ENCODE measurements at regions not wholly inside any gene's neighbourhood (a gene's known extent, or its start where the extent isn't known, plus 50 kb on each side); places are given as distances from the start of the nearest gene placed in this dataset.

DNA sequence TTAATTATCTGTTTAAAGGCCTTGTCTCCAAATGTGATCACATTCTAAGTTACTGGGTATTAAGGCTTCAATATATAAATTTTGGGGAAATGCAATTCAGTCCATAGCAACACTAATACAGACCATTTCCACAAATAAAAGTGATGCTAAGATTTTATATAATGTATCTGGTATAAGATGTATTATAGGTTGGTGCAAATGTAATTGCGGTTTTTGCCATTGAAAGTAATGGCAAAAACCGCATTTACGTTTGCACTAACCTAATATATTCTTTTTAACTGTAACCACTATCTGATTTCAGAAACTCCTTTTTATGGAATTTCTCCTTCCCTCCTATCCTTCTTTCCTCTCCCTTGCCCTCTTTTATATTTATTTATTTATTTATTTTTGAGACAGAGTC lies 1020.6 kb downstream of the BCL11A start:
- Mint-ChIP-seq H3K27me3 (ENCODE audit: low read depth) (no peaks in the 10 kb centered on the region), H3K4me3 (no peak overlapping the region), H3K36me3 (ENCODE audit: low read depth) (no peaks in the 10 kb centered on the region), H3K27ac (no peak overlapping the region), H3K9me3 (ENCODE audit: insufficient read depth) (peaks cover 8% of the 10 kb centered on the region), H3K4me1 (ENCODE audit: low read depth) (peaks cover 3% of the 10 kb centered on the region)
- ChIA-PET POLR2A (no interaction called here), CTCF (no interaction called here)
- ATAC-seq: no peak
- no peak for DNase-seq

- Mint-ChIP-seq H3K4me1 (ENCODE audit: low read depth) (peaks cover 3% of the 10 kb centered on the region), H3K36me3 (ENCODE audit: low read depth) (no peaks in the 10 kb centered on the region), H3K4me3 (no peak overlapping the region), H3K27ac (no peak overlapping the region), H3K27me3 (ENCODE audit: low read depth) (no peaks in the 10 kb centered on the region), H3K9me3 (ENCODE audit: insufficient read depth) (peaks cover 4% of the 10 kb centered on the region)
- CTCF ChIA-PET: no interaction called here
- no peak for DNase-seq
- no peak for ATAC-seq
- POLR2A ChIA-PET: no interaction called here
Observed at GRCh38 chr2:59530258-59530657, 1023.2 kb downstream of the BCL11A start.

GRCh38 chr2:59529726-59530125 lies 1023.7 kb downstream of the BCL11A start:
- H3K4me1 Mint-ChIP-seq (ENCODE audit: low read depth): peaks cover 3% of the 10 kb centered on the region
- POLR2A ChIA-PET: no interaction called here
- ATAC-seq (no peak), DNase-seq (no peak)
- H3K4me3 Mint-ChIP-seq: no peak overlapping the region
- H3K27ac Mint-ChIP-seq: no peak overlapping the region
- CTCF ChIA-PET: no interaction called here
- H3K9me3 Mint-ChIP-seq (ENCODE audit: insufficient read depth): peaks cover 4% of the 10 kb centered on the region
- no peaks in the 10 kb centered on the region for H3K27me3 Mint-ChIP-seq (ENCODE audit: low read depth)
- no peaks in the 10 kb centered on the region for H3K36me3 Mint-ChIP-seq (ENCODE audit: low read depth)

DNA sequence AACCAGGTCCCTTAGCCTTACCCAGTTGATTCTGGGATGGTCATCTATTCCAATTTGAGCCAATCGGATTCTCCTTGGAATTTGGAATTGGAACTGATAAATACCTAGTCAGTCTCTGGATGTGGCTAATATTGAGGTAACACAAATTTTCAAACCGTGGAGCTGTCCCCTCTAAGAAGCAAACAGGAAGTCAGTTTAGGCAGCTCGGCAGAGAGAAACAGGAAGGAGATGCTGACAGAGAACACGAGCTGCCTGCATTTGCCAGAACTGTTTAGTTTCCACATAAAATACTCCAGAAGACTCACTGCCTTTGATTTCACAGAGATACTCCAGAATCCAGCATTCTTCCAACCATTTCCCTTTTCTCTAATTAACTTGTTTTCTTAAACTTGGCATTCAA lies 1024.9 kb downstream of the BCL11A start:
- H3K4me3 Mint-ChIP-seq: no peak overlapping the region
- ChIA-PET POLR2A (no interaction called here), CTCF (no interaction called here)
- ATAC-seq: no peak
- H3K36me3 Mint-ChIP-seq (ENCODE audit: low read depth): no peaks in the 10 kb centered on the region
- peaks cover 3% of the 10 kb centered on the region for H3K4me1 Mint-ChIP-seq (ENCODE audit: low read depth)
- H3K27me3 Mint-ChIP-seq (ENCODE audit: low read depth): no peaks in the 10 kb centered on the region
- no peak overlapping the region for H3K27ac Mint-ChIP-seq
- no peak for DNase-seq
- H3K9me3 Mint-ChIP-seq (ENCODE audit: insufficient read depth): peaks cover 4% of the 10 kb centered on the region

DNA sequence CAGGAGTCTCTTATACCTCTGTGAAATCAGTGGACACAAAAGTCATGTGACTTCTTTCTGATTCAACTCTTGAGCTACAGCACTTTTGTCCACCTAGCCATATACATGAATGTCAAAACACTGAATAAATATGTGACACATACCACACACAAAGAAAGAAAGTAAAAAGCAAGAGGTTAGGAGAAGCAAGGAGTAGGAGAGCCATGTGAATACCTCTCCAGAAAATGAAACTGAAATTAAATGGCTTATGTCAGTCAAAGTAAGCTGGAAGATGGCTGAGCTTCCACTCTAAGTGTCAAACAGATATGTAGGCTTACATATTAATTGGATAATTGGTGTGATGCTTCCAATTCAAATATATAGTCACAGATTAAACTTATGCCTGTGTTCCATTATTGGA lies 1050.5 kb downstream of the BCL11A start:
- Mint-ChIP-seq H3K27me3 (ENCODE audit: low read depth) (no peaks in the 10 kb centered on the region), H3K27ac (no peak overlapping the region), H3K9me3 (ENCODE audit: insufficient read depth) (no peaks in the 10 kb centered on the region), H3K36me3 (ENCODE audit: low read depth) (no peaks in the 10 kb centered on the region), H3K4me1 (ENCODE audit: low read depth) (no peaks in the 10 kb centered on the region), H3K4me3 (no peak overlapping the region)
- ChIA-PET CTCF (no interaction called here), POLR2A (no interaction called here)
- no peak for DNase-seq
- ATAC-seq: no peak

- Mint-ChIP-seq H3K4me1 (ENCODE audit: low read depth) (no peaks in the 10 kb centered on the region), H3K4me3 (no peak overlapping the region), H3K27ac (no peak overlapping the region), H3K9me3 (ENCODE audit: insufficient read depth) (peaks cover 18% of the 10 kb centered on the region), H3K27me3 (ENCODE audit: low read depth) (no peaks in the 10 kb centered on the region), H3K36me3 (ENCODE audit: low read depth) (no peaks in the 10 kb centered on the region)
- POLR2A ChIA-PET: no interaction called here
- CTCF ChIA-PET: no interaction called here
- ATAC-seq (no peak), DNase-seq (no peak)
Observed at GRCh38 chr2:59490994-59491393, 1062.5 kb downstream of the BCL11A start.

DNA sequence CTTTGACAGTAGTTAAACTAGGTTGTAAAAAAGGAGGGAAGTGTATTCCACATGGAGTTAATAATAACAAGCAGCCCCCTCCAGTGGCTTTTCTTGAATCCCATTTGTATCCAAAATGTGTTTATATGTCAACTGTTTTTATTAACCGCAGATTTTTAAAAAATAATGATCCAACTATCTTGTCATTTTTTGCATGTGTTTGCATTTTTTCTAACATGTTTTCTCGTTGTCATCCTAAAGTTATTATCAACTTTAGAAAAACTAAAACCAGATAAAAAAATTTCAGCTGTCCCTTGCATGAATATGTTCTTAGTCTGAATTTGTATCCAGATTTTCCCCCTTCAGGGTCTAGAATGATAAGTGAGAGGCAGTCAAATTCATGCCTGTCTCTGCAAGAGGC lies 1063.3 kb downstream of the BCL11A start:
- no peak overlapping the region for H3K4me3 Mint-ChIP-seq
- CTCF ChIA-PET: no interaction called here
- no peak for DNase-seq
- no peak overlapping the region for H3K27ac Mint-ChIP-seq
- H3K27me3 Mint-ChIP-seq (ENCODE audit: low read depth): no peaks in the 10 kb centered on the region
- ATAC-seq: no peak
- POLR2A ChIA-PET: no interaction called here
- H3K4me1 Mint-ChIP-seq (ENCODE audit: low read depth): no peaks in the 10 kb centered on the region
- peaks cover 10% of the 10 kb centered on the region for H3K9me3 Mint-ChIP-seq (ENCODE audit: insufficient read depth)
- no peaks in the 10 kb centered on the region for H3K36me3 Mint-ChIP-seq (ENCODE audit: low read depth)

DNA sequence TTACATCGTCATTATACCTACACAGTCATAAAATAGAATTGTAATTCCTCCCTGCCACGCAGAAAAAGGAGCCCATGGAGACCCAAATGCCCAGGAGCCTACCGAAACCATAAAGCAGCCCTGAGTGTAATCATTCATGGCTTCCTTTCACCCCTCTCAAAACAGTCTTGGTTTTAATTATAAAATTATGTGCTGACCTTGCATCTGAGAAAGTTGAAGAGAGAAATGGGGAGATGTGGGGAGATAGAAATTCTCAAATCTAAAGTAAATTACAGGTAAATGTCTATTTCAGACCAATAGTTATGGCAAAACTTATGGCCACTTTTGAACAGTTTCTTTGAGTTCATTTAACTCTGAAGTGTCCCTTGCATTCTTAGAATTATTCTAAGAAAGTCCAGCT lies 1068.8 kb downstream of the BCL11A start:
- Mint-ChIP-seq H3K27me3 (ENCODE audit: low read depth) (no peaks in the 10 kb centered on the region), H3K4me1 (ENCODE audit: low read depth) (no peaks in the 10 kb centered on the region), H3K36me3 (ENCODE audit: low read depth) (no peaks in the 10 kb centered on the region), H3K9me3 (ENCODE audit: insufficient read depth) (no peaks in the 10 kb centered on the region), H3K4me3 (no peak overlapping the region), H3K27ac (no peak overlapping the region)
- ChIA-PET POLR2A (no interaction called here), CTCF (no interaction called here)
- ATAC-seq (no peak), DNase-seq (no peak)

DNA sequence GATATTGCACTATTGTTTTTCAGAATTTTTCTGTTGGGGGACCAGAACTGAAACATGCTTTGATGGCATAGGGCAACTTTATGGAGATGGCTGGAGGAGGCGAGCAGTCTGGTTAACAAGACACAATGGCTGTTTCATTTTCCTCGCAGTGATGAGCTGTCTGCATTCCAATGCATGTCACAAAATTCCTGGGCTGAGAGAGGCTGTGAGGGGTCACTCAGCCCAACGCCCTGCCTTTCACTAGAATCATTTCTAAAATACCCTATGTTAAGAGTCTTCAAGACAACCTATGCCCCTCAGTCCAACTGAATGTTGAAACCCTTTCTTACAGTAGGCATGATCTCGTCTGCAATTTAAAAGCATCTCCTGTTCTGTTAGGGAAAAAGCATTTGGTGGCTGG lies 1090.0 kb downstream of the BCL11A start:
- ATAC-seq (no peak), DNase-seq (no peak)
- ChIA-PET CTCF (no interaction called here), POLR2A (no interaction called here)
- Mint-ChIP-seq H3K27me3 (ENCODE audit: low read depth) (no peaks in the 10 kb centered on the region), H3K4me3 (no peak overlapping the region), H3K9me3 (ENCODE audit: insufficient read depth) (no peaks in the 10 kb centered on the region), H3K27ac (no peak overlapping the region), H3K36me3 (ENCODE audit: low read depth) (no peaks in the 10 kb centered on the region), H3K4me1 (ENCODE audit: low read depth) (no peaks in the 10 kb centered on the region)

- Mint-ChIP-seq H3K4me1 (ENCODE audit: low read depth) (no peaks in the 10 kb centered on the region), H3K4me3 (no peak overlapping the region), H3K9me3 (ENCODE audit: insufficient read depth) (no peaks in the 10 kb centered on the region), H3K27me3 (ENCODE audit: low read depth) (no peaks in the 10 kb centered on the region), H3K36me3 (ENCODE audit: low read depth) (no peaks in the 10 kb centered on the region), H3K27ac (no peak overlapping the region)
- CTCF ChIA-PET: no interaction called here
- POLR2A ChIA-PET: no interaction called here
- no peak for ATAC-seq
- DNase-seq: no peak
Observed at GRCh38 chr2:59462422-59463197, 1090.8 kb downstream of the BCL11A start.

DNA sequence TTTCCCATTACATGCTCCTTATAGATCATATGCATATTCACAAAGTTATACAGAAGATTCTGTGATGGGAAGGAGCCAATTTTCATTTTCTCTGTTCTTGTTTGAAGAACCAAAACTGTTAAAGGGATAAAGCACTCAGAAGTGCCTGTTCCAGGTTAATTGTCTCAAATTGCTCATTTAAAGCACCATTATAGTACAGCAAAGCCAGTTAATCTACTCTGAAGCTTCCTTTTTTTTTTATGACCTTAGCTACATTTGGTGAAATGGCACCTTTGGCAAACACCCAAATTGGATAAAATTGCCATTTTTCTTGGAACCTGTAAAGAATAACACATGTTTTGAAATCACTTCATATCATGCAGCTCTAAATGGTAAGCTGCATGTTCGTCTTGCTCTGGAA lies 1092.3 kb downstream of the BCL11A start:
- no peaks in the 10 kb centered on the region for H3K27me3 Mint-ChIP-seq (ENCODE audit: low read depth)
- CTCF ChIA-PET: no interaction called here
- DNase-seq (no peak), ATAC-seq (no peak)
- no peaks in the 10 kb centered on the region for H3K4me1 Mint-ChIP-seq (ENCODE audit: low read depth)
- POLR2A ChIA-PET: no interaction called here
- H3K27ac Mint-ChIP-seq: no peak overlapping the region
- no peaks in the 10 kb centered on the region for H3K9me3 Mint-ChIP-seq (ENCODE audit: insufficient read depth)
- no peak overlapping the region for H3K4me3 Mint-ChIP-seq
- H3K36me3 Mint-ChIP-seq (ENCODE audit: low read depth): no peaks in the 10 kb centered on the region

DNA sequence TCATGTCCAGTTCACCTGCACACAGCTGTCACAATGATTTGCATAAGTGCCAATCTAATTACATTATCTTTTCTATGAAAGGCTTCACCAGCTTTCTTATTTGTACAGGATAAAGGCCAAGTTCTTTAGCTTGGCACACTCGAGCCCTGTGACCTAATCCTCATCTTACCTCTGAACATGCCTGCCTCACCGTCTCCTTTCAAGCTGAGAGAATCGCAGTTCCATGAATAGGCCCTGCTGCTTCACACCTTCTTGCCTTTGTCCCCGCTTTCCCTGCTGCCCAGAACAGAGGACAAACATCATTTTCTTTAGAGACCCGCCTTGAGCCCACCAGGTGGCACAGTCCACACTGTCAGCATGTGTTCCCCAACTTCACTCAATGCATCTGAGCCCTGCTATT lies 1094.7 kb downstream of the BCL11A start:
- CTCF ChIA-PET: no interaction called here
- H3K27me3 Mint-ChIP-seq (ENCODE audit: low read depth): no peaks in the 10 kb centered on the region
- no peak overlapping the region for H3K4me3 Mint-ChIP-seq
- no peak for ATAC-seq
- POLR2A ChIA-PET: no interaction called here
- no peaks in the 10 kb centered on the region for H3K9me3 Mint-ChIP-seq (ENCODE audit: insufficient read depth)
- no peaks in the 10 kb centered on the region for H3K4me1 Mint-ChIP-seq (ENCODE audit: low read depth)
- H3K36me3 Mint-ChIP-seq (ENCODE audit: low read depth): no peaks in the 10 kb centered on the region
- DNase-seq: no peak
- H3K27ac Mint-ChIP-seq: no peak overlapping the region

- Mint-ChIP-seq H3K4me3 (no peak overlapping the region), H3K27ac (no peak overlapping the region), H3K9me3 (ENCODE audit: insufficient read depth) (no peaks in the 10 kb centered on the region), H3K36me3 (ENCODE audit: low read depth) (no peaks in the 10 kb centered on the region), H3K4me1 (ENCODE audit: low read depth) (no peaks in the 10 kb centered on the region), H3K27me3 (ENCODE audit: low read depth) (no peaks in the 10 kb centered on the region)
- POLR2A ChIA-PET: no interaction called here
- CTCF ChIA-PET: no interaction called here
- ATAC-seq (no peak), DNase-seq (no peak)
Observed at GRCh38 chr2:59456285-59456684, 1097.2 kb downstream of the BCL11A start.

Measured in activated CD8-positive, alpha-beta T cell treated with anti-CD3 and anti-CD28 coated beads, Interleukin-2, amount 10 ng/mL, durations not matched to agents 7 days and 5 days (primary cell).